HG03457 (cell line): ENCODE measurements at regions not wholly inside any gene's neighbourhood (a gene's known extent, or its start where the extent isn't known, plus 50 kb on each side); places are given as distances from the start of the nearest gene placed in this dataset.

Source experiments
- ATAC-seq: cut with Tn5 transposase; IDR thresholded peaks from one replicate; pipeline ENCODE4 v1.9.1; 2021; ENCODE audit warnings: moderate number of reproducible peaks; ENCODE audit not compliant: unreplicated experiment

DNA sequence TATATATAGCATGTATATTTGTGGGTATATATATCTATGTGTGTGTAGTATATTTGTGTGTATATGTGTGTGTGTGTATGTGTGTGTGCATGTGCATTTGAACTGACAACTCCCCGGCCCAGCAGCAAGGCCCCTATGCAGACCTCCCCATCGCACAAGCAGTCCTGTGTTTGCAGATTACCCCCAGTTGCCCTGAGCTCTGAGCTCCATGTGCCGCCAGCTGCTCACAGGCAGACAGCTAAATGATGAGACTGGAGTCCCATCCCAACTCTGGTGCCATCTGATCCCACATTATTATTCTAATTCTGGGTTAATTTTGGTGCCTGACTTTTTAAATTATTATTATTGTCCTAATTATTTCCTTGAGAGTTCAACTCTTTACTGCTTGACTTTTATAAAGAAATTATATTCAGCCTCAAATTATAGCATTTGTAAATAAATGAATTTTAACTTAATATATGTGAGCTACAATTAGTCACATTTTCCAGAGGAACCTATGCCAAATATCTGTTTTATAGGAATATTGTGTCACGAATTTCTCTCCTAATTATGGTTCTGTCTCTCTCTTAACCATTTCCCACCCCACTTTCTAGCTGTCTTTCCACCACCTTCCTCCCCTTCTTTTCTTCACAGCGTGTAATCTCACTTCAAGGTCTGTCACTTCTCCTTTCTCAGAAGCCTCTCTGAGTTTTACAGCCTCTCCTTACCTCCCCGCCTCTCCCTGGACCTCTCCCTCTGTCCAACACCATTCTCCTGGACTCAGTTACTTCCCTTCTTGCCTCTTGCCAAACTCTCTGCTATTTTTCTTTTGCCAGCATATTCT, 90.6 kb upstream of the SYNDIG1 start:
- no peak for ATAC-seq

DNA sequence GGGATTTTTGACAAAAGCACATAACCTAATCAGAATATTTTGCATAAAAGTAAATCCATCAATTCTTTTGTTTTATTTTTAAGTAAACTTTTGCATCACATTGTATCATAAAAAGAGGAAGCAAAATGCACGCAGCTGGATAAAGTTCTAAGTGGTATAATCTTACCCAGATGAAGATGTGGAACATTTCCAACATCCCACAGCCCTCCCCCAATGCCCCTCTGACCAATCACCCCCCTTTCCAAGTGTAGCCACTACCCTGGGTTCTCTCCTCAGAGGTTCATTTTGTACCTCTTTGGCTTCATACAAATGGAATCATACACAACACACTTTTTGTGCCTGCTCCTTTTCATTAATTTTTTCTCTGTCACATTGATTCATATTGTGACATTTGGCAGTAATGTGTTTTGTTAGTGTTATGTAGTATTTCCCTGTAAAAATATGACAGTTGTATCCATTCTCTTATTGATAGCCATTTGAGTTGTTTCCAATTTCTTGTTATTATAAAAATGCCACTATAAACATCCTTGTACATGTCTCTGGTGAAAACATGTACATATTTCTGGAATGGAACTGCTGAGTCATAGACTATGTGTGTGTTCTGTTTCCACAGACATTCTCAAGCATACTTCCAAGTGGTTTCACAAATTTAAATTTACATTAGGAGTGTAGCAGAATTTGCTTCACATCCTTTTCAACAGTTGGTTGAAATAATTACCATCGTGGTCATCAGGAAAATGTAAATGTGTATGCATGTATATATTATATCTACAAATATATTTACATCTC, 92.9 kb upstream of the SYNDIG1 start:
- no peak for ATAC-seq

DNA sequence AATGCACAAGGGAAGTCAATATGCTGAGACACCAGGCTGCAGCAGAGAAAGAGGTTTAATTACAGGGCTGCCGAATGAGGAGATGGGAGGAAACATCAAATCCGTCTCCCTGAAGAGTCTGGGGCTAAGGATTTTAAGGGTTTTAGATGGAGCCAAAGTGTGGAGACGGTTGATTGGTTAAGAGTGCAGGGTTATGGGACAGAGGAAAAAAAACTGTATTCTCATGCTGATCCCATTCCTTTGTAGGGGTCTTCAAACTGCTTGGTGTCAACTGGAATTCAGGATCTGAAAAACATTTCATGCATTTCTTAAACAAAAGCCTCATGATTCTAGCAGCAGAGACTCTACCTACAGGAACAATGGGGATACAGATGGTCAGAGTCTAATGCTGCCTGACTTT, 96.1 kb upstream of the SYNDIG1 start:
- ATAC-seq = no peak

DNA sequence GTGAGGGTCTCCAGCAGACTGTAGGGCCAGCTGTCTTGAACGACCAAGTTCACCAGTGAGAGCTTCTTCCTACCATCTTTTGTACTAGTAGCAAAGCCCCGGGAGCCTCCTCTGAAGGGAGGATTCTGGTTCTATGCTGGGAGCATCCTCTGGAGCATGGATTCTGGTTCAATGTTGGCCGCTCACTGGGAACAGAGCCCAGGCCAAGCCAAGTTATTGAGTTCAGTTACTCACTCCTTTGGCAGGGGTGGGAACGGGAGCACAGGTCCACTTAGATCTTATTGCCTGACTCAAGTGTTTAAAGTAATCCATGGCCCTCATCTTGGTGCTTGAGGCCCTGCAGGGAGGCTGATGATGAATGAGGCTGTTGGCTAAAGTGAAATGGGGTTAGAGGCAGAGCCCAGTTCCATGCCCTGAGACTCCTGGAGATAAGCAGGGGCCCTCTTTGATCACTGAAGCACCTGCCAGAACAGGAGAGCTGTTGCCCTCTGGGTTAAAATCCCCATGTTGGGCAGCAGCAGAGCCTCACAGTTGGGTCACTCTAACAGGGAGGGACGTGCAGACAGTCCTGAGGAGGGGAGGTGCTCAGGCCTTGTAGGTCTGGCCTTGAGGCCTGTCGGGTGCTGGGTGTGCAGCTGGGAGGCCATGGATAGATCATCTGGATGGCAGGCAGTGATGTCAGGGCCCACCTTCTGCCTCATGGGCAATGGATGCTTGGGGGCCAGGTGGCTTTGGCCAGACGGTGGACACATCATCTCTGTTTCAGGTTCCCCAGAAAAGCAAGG, 98.3 kb upstream of the SYNDIG1 start:
- ATAC-seq = no peak

DNA sequence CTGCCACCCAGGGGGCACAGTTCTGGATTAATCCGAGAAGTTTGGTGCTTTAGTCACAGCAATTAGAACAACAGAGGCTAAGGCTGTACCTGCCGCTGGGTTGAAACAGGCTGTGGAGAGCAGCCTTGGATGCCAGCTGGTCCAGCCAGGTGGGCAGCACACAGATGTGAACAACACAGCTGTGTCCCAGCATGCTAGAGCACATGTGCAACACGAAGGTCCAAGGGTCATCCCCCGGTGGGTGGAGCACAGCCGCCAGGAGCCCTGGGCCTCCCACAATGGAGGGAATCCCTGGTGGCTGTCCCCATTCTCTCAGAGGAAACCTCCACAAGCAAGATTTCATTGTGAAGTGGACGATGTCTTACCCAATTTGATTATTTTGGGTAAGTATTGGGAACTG, 99.2 kb upstream of the SYNDIG1 start:
- ATAC-seq = no peak

DNA sequence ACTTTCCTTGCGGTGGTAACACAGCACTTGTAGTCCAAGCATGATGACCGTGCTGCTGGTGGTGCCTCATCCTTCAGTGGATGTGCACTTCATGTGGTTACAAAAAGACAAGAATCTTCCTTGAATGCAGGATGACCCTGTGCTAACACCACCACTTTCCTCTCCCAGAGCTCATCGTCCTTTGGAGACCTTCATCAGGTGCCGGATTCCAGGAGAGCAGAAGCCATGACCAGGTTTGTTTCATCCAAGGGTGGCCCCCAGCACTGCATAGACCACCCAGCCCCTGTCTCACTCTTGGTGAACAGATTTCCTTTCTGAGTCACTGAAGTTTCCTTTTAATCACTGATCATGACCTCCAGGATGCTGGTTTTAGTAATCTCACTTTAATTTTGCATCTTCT, 101.2 kb upstream of the SYNDIG1 start:
- ATAC-seq = no peak

DNA sequence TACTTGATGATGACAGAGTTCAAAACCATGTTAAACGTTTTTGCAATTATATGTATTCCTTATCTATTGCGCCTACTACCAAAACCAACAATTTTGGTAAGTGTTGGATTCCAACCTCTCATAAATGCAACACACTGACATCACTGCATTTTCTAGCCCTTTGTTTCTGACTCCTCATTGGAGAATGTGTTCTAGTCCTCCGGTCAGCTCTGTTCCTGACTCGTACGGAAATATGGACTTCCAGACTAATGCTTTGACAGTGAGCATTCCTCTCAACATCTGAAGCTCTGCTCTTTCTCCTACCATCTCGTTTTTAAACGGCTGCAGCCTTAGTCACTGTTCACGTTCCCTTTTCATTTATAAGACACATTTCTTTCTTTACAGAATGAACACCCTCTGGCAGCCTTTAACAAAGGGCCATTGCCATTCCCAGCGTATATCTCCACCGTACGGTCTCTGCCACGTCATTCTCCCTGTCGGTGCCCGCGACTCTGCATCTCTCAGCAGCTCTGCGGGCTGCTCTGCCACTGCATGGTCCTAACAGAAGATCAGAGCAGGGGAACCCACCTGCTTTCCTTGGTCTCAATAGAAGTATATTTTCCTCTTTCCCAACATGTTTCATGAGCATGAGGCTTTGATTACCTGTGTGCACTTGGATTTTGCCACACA, 103.0 kb upstream of the SYNDIG1 start:
- no peak for ATAC-seq

DNA sequence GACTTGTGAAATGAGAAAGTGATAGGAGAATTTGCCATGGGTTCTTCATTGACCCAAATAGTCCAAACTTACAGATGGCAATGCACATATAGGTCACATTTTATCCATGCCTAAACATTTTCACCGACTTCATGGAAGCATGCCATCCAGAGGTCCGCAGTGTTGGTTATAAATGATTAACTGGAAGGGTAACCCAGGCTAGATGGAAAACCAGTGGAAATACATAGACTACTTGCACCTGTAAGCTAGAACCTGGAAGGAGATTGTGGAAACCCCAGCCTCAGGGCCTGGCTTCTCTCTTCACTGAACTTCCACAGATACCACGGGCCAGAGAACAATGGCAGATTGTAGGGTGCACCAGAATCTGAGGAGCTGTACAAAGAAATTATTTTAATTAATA, 103.8 kb upstream of the SYNDIG1 start:
- no peak for ATAC-seq

DNA sequence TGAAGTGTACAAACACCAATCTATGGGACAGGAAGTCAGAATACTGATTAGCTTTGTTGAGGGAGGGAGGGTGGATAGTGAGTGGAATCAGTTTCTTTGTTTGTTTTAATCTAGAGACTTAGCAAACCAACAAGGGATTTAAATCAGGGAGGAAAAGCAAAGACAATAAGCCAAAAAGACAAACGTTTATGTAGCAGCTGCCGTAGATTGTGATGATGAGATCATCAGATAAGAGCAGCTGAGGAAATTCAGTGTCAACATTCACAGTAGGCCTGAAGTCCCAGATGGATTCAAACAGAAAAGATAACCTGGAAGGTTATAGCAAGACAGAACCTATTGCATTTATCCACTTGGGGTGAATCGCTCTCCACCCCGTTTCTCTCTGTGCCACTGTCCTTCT, 104.9 kb upstream of the SYNDIG1 start:
- ATAC-seq = no peak

DNA sequence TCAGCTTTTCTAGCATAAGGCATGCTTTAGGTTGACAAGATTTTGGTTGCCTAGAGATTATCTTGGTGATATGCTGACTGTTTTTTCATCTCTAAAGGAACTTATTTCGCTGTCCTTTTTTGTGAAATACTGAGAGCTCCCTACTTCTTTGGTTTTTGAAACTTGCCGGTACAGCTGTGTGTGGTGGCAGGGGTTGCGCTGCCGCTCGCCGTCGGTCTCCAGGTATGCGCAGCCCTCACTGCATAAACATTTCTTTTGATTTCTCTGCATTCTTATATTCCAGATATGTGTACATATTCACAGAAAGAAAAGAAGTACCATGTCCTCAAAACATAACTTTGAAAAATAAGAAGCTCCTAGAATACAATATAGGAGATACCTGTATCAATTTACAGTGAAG, 106.4 kb upstream of the SYNDIG1 start:
- no peak for ATAC-seq

DNA sequence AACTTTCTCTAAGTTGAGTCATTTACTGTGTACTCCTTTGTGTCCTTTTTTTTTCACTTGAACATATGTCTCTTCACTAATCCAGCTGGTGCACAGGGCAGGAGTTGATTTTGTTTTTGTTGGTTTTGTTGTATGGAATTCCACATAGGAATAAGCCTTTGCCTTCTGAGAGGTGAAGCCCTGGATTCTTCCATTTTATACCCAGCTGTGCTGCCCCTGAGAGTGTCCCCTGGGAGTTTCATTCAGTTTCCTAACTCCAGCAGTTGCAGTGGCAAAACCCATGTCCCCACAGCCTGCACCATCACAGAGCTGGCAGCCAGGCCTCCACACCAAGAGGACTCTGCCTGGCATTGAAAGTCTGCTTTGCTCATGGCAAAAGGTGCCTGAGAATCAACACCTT, 107.3 kb upstream of the SYNDIG1 start:
- ATAC-seq = no peak

DNA sequence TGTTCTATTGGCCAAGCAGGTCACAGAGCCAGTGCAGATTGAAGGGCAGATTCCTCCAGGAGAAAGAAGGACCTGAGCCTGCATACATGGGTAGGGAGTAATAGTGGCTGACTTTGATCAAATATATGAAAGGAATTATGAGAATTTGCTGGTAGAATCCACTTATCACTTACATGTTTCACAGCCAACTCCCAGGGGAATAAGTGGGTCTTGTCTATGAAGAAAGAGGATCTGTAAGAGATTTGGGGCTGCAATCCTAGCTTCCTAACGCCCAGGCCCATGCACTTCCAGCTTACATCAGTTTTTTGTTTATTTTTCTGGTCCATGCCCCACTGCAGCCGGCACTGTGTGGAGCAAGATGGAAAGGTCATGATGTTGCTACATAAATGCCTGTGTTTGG, 107.9 kb upstream of the SYNDIG1 start:
- ATAC-seq = no peak

DNA sequence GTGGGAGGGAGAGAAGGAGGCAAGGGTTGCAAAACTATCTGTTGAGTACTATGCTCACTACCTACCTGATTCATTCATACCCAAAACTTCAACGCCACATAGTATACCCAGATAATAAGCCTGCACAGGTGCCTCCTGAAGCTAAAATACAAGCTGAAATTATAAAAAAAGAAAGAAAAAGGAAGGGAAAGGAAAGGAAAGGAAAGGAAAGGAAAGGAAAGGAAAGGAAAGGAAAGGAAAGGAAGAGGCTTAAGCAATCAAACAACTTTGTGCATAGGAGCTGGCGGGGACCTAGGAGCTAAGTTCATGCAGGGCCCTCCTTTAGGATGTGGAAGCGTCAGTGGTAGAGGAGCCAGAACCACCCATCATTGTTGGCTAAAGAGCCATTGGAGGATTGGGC, 108.9 kb upstream of the SYNDIG1 start:
- ATAC-seq = no peak

DNA sequence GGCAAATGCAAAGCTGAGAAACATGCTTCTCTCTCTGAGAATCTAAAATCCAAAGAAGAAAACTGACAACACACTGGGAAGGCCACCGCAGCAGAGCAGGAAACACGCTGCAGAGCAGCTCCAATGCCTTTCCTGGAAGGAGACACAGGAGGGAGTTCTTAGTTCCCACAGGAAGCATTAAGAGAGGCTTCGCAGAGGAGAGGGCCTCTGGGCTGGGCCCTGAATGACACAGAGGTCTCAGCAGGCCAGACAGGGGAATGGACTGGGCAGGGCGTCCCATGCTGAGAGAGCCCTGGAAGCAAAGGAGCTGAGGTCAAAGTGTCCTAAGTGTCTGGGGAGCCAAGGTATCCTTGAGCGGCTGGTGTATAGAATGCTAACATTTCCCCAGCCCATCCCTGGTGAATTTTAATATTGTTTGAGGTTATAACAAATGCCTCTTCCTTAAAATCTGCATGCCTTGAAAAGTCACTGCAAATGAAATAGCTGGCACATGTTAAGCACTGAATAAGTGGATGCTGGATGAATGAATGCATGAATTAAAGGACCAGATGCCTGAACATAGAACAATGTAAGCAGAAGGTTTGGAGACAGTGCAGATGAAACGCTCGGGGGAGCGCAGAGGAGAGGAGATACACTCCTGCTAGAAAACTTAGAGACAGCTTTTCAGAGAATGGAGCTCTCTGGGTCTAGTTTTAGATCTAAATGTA, 110.0 kb upstream of the SYNDIG1 start:
- no peak for ATAC-seq

DNA sequence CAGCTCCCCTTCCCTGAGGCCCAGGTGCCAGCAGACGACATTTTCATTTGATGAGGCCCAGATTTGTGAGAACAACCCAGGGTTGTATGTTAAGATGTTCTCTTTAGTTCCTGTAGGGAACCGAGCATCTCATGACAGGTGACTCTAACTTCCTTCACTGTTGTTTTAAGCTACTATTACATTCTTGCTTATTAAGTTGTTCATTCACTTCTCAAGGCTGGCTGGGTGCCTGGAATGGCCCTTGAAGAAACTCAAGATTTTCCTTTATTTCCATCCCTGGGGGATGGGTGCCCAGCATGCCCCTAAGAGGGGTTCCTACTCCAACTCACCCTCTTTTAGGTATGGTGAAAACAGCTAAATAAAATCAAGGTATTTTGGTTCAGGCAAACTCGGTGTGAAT, 111.5 kb upstream of the SYNDIG1 start:
- ATAC-seq = no peak

DNA sequence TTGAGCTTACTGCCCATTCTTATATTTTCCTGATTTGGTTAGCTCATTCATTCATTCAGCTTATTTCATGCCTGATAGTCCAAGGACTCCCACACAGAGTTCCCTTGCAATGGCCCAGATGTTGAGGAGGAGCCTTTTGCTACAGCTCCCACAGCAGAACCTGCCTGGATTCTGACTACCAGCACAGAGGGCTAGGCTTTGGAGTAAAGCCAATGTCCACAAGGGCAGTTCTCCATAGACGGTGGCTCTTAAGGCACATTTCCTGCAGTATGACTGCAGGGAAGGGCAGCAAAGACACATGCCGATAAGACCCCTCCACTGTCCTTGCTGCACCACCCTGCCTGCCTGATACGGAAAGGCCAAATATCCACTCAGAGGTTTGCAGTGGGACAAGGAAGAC, 112.3 kb upstream of the SYNDIG1 start:
- no peak for ATAC-seq

DNA sequence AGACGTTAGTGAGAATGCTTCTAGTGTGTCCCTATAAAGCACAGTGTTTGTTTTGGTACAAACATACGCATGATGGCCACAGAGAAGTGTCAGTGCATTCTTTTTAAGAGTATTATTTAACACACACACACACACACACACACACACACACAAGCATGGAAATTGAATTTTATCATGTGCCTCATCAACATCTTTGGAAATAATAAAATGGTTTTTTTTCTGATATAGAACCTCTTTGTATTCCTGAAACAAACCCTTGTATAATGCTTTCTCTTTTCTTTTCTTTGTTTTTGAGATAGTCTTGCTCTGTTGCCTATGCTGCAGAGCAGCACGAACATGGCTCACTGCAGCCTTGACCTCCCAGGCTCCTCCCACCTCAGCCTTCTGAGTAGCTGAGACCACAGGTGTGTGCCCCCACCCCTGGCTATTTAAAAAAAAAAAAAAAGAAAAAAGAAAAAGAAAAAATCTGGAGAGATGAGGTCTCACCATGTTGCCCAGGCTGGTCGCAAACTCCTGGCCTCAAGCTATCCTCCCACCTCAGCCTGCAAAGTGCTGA, 116.2 kb upstream of the SYNDIG1 start:
- ATAC-seq = no peak

DNA sequence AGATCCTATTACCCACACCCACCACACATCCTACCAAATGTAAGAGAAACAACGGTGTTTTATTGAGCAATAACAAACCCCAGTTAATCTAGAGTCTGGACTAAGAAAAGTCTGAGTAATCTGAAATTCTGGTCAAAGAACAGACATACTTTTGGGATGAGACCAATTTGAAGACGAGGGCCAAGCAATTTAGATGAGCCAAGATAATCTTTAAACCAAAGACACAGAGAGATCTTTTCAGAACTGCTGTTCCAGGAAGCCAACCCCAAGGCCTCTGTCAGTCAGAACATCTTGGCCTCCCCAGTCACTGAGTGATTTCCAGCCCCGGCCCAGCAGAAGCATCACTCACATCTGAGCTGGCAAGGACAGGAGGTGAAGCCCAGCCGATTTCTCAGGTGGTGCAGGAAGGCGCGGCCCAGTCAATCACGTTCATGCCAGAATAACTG, 118.5 kb upstream of the SYNDIG1 start:
- no peak for ATAC-seq

DNA sequence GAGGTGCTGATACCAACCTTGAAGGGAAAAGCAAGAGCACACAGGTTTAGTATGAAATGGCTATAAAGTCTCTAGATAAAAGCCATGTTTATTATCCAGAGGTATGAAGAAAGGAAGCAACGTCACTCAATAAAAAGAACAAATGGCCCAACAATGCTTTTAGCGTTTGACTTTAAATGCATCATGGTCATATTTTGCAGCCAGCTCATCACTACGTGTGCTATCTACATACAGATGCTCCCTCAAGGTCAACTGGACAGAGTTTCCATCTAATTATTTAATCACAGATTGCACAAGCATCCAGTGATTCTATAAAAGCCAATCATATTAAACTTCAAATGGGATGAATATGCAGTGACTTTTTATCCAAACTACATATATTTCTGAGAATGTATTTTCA, 127.6 kb upstream of the SYNDIG1 start:
- no peak for ATAC-seq

DNA sequence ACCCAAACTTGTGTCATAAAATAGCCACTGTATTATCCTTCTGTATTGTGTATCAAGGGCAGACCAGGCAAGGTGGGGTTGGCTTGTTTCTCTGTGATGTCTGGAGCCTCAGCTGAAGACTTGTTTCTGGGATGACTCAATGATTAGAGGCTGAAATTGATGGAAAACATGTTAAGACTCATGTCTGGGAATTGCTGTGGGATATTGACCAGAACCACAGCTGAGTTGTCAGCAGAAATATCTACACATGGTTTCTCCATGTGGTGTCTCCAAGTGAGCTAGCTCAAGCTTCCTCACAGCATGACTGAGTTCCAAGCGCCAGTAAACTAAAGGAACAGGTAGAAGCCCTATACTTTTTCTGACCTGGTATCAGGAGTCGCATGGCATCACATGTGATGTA, 128.5 kb upstream of the SYNDIG1 start:
- no peak for ATAC-seq
